C4-2B (cell line): ENCODE measurements at regions not wholly inside any gene's neighbourhood (a gene's known extent, or its start where the extent isn't known, plus 50 kb on each side); places are given as distances from the start of the nearest gene placed in this dataset.

Source experiments
- ZFX ChIP-seq: fragments of 450-650 bp; IDR thresholded peaks from 2 replicates; pipeline ENCODE4 v1.6.1; 2017
- TF ChIP-seq, protein P1 (sequence below): fragments of 450-650 bp; conservative IDR thresholded peaks from 2 replicates; pipeline ENCODE4 v1.5.1; 2017; ENCODE audit warnings: mild to moderate bottlenecking

DNA sequence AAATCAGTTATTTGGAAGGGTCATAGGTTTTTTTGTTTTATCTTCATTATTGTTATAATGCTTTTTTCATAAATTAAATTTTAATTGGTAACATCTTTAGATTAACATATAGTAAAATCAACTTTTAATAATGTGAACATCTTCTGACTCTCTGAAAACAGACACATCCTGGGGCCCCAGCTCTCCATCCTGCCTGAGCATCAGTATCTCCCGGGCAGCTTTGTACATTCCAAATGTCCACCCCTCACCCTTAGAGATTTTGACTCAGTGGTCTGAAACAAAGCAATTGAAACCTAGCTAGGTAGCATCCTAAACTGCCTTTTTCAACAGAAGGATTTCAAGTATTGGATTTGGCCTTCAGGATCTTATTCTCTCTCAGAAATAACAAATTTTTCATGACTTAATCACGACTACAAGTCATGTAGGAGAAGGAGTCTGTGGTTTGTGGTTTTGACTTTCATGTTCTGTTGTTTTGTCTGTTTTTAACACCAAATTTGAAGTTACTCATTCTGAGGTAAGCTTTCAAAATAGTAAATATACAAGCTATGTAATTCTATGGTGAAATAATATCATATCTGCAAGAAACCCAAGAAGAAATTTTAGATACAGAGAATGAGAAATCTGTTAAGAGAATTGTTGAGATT lies 147.3 kb upstream of the UBE2E2 start:
- TF ChIP-seq, protein P1, sequence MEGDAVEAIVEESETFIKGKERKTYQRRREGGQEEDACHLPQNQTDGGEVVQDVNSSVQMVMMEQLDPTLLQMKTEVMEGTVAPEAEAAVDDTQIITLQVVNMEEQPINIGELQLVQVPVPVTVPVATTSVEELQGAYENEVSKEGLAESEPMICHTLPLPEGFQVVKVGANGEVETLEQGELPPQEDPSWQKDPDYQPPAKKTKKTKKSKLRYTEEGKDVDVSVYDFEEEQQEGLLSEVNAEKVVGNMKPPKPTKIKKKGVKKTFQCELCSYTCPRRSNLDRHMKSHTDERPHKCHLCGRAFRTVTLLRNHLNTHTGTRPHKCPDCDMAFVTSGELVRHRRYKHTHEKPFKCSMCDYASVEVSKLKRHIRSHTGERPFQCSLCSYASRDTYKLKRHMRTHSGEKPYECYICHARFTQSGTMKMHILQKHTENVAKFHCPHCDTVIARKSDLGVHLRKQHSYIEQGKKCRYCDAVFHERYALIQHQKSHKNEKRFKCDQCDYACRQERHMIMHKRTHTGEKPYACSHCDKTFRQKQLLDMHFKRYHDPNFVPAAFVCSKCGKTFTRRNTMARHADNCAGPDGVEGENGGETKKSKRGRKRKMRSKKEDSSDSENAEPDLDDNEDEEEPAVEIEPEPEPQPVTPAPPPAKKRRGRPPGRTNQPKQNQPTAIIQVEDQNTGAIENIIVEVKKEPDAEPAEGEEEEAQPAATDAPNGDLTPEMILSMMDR: no peak
- TF ChIP-seq ZFX: no peak
